Ovary (tissue), 7 donors: ENCODE measurements at regions not wholly inside any gene's neighbourhood (a gene's known extent, or its start where the extent isn't known, plus 50 kb on each side); places are given as distances from the start of the nearest gene placed in this dataset.

ENCODE experiments used
- DNase-seq, 5 donors: peaks; one replicate each; pipeline ENCODE4 v3.0.0-alpha.2; 2019 to 2020
- H3K27ac ChIP-seq, 2 donors: fragments of 200-600 bp; one replicate each; pipeline versions ENCODE4 v1.5.1 to v1.8.0; 2019 to 2022
- H3K27me3 ChIP-seq: fragments of 200-600 bp; one replicate; pipeline ENCODE4 v1.8.0; 2022
- H3K36me3 ChIP-seq: fragments of 200-600 bp; sonication (generic); one replicate; pipeline ENCODE4 v1.5.1; 2019
- H3K4me1 ChIP-seq: one replicate; pipeline ENCODE4 v1.8.1; 2013; ENCODE audit warnings: mild to moderate bottlenecking, moderate library complexity; ENCODE audit not compliant: insufficient read depth
- H3K4me3 ChIP-seq: fragments of 200-600 bp; sonication (generic); one replicate; pipeline ENCODE4 v1.5.1; 2017
- H3K9me3 ChIP-seq, 2 donors: fragments of 200-600 bp in 1 of 2; sonication (generic) in 1 of 2; one replicate each; pipeline versions ENCODE4 v1.5.1 to v1.8.1; 2013 to 2019; ENCODE audit warnings: mild to moderate bottlenecking in 1 of 2, moderate library complexity in 1 of 2
- EP300 ChIP-seq: sonication (generic); formaldehyde crosslinking; IDR thresholded peaks from one replicate; pipeline ENCODE4 v1.6.1; 2017; ENCODE audit warnings: antibody characterized with exemption
- POLR2A ChIP-seq: fragments of 450-650 bp; IDR thresholded peaks from one replicate; pipeline ENCODE4 v1.6.1; 2017; ENCODE audit warnings: antibody characterized with exemption, mild to moderate bottlenecking, moderate library complexity
- WGBS, 3 donors: extraction: QIAGEN DNeasy Blood & Tissue Kit in 1 of 3; methylation state at CpG; one replicate each; pipeline versions ENCODE4 v1.1.5 to v1.1.7; 2013 to 2017; 5-methylcytosine and 5-hydroxymethylcytosine counted together
- intact Hi-C, 4 donors: fragments of 100-400 bp; cut with DNase I; formaldehyde crosslinking; loops; one replicate each; pipeline versions ENCODE4 v1.11.0 to v1.15.1; 2022 to 2023
- TF ChIP-seq, protein P1 (sequence below), 3 donors: fragments of 450-650 bp in 2 of 3; fragments of 200-600 bp in 1 of 3; IDR thresholded peaks; one replicate each; pipeline versions ENCODE4 v1.5.1 to v1.8.0; 2016 to 2022; ENCODE audit warnings: antibody characterized with exemption in 3 of 3, mild to moderate bottlenecking in 1 of 3
- donor health status: DM: no; HTN: no; CAD: no; lungs with moderate emphysema.
- donor health status: DM: no; HTN: no; CAD: no.
- donor health status: Bipolar disorder and iron deficiency.
- donor health status: DM: no; HTN: no; CAD: no.
- donor health status: DM: yes; HTN: yes; CAD: no.

DNA sequence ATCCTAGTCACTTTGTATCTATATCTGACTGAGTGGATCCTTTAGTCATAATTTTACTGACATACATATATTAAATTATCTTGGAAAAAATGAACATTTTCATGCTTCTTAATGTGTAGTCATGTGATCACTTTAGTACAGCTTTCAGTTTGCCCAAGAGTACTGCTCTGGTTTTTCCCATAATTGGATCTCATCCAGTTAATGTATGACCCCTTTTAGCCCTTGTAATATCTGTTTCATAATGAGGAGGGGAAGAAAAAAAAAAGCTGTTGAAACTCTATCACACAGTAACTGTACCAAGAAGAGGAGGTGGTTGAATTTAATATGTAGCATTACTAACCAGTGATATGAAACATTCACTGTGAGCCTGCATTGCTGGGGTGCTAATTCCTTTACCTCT, 328.7 kb downstream of the PTPRC start:
- Histone ChIP-seq H3K4me1 (no peaks in the 10 kb centered on the region), H3K27ac (no peak overlapping the region), H3K27me3 (no peaks in the 10 kb centered on the region), H3K9me3 (no peaks in the 10 kb centered on the region), H3K36me3 (no peaks in the 10 kb centered on the region), H3K4me3 (no peak overlapping the region)
- TF ChIP-seq EP300 (no peak), POLR2A (no peak)
- TF ChIP-seq, protein P1, sequence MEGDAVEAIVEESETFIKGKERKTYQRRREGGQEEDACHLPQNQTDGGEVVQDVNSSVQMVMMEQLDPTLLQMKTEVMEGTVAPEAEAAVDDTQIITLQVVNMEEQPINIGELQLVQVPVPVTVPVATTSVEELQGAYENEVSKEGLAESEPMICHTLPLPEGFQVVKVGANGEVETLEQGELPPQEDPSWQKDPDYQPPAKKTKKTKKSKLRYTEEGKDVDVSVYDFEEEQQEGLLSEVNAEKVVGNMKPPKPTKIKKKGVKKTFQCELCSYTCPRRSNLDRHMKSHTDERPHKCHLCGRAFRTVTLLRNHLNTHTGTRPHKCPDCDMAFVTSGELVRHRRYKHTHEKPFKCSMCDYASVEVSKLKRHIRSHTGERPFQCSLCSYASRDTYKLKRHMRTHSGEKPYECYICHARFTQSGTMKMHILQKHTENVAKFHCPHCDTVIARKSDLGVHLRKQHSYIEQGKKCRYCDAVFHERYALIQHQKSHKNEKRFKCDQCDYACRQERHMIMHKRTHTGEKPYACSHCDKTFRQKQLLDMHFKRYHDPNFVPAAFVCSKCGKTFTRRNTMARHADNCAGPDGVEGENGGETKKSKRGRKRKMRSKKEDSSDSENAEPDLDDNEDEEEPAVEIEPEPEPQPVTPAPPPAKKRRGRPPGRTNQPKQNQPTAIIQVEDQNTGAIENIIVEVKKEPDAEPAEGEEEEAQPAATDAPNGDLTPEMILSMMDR (IDR thresholded peaks at IDR 0.05): no peak
- DNase-seq: no peak
- intact Hi-C loops: no loop called here

DNA sequence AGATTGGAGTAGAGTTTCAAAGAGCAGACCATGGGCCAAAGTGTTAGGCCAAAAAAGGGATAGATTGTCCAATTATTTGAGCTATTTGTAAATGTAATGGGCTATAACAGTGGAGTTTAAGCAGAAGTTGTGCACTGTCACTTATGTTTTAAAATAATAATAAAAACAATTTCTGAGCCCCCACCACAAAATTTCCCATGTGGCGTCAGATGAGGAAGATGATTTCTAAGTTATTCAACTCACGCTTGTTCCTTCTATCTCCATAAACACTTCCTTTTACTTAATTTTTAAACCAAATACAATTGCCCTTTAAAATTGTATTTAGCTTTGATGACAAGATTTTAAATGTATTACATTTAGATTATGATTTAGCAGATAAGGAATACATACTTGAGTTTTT, 330.0 kb downstream of the PTPRC start:
- intact Hi-C loops: no loop called here
- H3K4me1 ChIP-seq: no peaks in the 10 kb centered on the region
- DNase-seq: no peak
- H3K27ac ChIP-seq: no peak overlapping the region
- WGBS, 3 donors: 96% methylated on average over 2 of the region's 2 CpGs
- no peaks in the 10 kb centered on the region for H3K27me3 ChIP-seq
- no peaks in the 10 kb centered on the region for H3K9me3 ChIP-seq
- H3K4me3 ChIP-seq: no peak overlapping the region
- TF ChIP-seq, protein P1 (IDR thresholded peaks at IDR 0.05): no peak
- TF ChIP-seq EP300: no peak
- no peak for TF ChIP-seq POLR2A
- H3K36me3 ChIP-seq: no peaks in the 10 kb centered on the region

DNA sequence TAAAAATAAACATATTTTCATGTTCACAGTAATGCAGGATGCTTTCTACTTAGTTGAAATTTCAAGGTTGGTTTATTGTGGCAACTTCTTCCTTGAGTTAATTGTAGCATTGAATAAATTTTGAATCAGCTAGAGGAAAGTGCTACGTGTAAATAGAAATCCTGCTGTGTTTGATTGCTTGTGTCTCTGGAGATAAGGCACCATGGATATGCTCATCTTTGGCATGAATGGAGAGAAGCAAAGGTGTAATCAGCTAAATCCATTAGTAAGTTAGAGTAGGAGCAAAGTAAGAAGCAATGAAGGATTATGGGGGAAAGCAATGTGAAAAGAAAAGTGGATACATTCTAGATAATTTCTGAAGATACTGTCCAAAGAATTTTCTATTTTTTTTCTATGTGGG, 331.1 kb downstream of the PTPRC start:
- no peaks in the 10 kb centered on the region for H3K36me3 ChIP-seq
- intact Hi-C loops: no loop called here
- H3K9me3 ChIP-seq: no peaks in the 10 kb centered on the region
- H3K4me1 ChIP-seq: no peaks in the 10 kb centered on the region
- H3K27ac ChIP-seq: no peak overlapping the region
- H3K4me3 ChIP-seq: no peak overlapping the region
- no peaks in the 10 kb centered on the region for H3K27me3 ChIP-seq
- TF ChIP-seq POLR2A (no peak), EP300 (no peak)
- no peak for DNase-seq
- WGBS, 3 donors: 78 to 85% (median 83%) methylated on average over 1 of the region's 1 CpG

- H3K9me3 ChIP-seq: no peaks in the 10 kb centered on the region
- intact Hi-C loops: no loop called here
- H3K4me1 ChIP-seq: no peaks in the 10 kb centered on the region
- H3K36me3 ChIP-seq: no peaks in the 10 kb centered on the region
- no peak overlapping the region for H3K27ac ChIP-seq
- no peak for DNase-seq
- TF ChIP-seq POLR2A (no peak), EP300 (no peak)
- TF ChIP-seq, protein P1 (IDR thresholded peaks at IDR 0.05): no peak
- no peak overlapping the region for H3K4me3 ChIP-seq
- H3K27me3 ChIP-seq: no peaks in the 10 kb centered on the region
Measured at GRCh38 chr1:198970916-198971315, 332.1 kb downstream of the PTPRC start.

DNA sequence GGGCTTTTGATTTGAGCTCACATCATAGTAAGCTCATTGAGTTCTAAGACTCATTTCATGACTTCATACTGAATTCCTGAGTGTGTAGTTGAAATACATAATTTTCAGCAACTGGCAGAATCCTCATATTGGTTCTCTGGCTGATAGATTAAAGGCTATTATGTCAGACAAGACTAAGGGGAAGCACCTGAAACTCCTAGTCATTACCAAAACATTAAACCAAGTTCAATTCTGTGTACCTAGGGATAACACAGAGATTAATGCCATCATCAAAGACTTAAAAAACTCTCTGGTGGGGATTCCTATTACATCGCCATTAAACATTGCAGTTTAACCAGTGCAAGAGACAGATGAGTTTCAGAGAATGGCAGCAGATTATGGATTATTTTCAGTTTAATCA, 339.1 kb downstream of the PTPRC start:
- DNase-seq: no peak
- intact Hi-C loops: no loop called here
- WGBS, 3 donors: 90 to 98% (median 92%) methylated on average over 1 of the region's 1 CpG
- Histone ChIP-seq H3K27me3 (no peaks in the 10 kb centered on the region), H3K4me1 (no peaks in the 10 kb centered on the region), H3K9me3 (no peaks in the 10 kb centered on the region), H3K4me3 (no peak overlapping the region), H3K27ac (no peak overlapping the region), H3K36me3 (no peaks in the 10 kb centered on the region)
- TF ChIP-seq POLR2A (no peak), EP300 (no peak)
- TF ChIP-seq, protein P1 (IDR thresholded peaks at IDR 0.05): no peak
